HL-60 (cell line): ENCODE measurements at regions not wholly inside any gene's neighbourhood (a gene's known extent, or its start where the extent isn't known, plus 50 kb on each side); places are given as distances from the start of the nearest gene placed in this dataset.

Source experiments
- DNase-seq, 2 experiments: peaks; one replicate each; pipeline ENCODE4 v3.0.0-alpha.2; 2010 to 2020; ENCODE audit warnings: low read depth in 1 of 2, low spot score in 1 of 2
- H3K27ac ChIP-seq: fragments of 250-450 bp; sonication (Bioruptor Pico); replicated peaks from 2 replicates; pipeline ENCODE4 v1.5.1; 2020; ENCODE audit warnings: mild to moderate bottlenecking, moderate library complexity
- H3K27me3 ChIP-seq: fragments of 250-450 bp; sonication (Bioruptor Pico); 2 replicates; pipeline ENCODE4 v1.5.1; 2021; ENCODE audit warnings: mild to moderate bottlenecking, moderate library complexity; ENCODE audit not compliant: insufficient read depth, poor library complexity, severe bottlenecking
- H3K4me3 ChIP-seq: replicated peaks from 2 replicates; pipeline ENCODE4 v1.5.1; 2011; ENCODE audit warnings: mild to moderate bottlenecking, control low read depth, low read length; ENCODE audit not compliant: insufficient read depth
- CTCF ChIP-seq: IDR thresholded peaks from one replicate; pipeline ENCODE4 v1.5.1; 2011; ENCODE audit warnings: low read length, control low read depth, inconsistent platforms; ENCODE audit not compliant: insufficient read depth
- GABPA ChIP-seq: IDR thresholded peaks from 2 replicates; pipeline ENCODE4 v1.6.1; 2012; ENCODE audit warnings: low read depth
- POLR2AphosphoS5 ChIP-seq: IDR thresholded peaks from 2 replicates; pipeline ENCODE4 v1.6.1; 2012; ENCODE audit warnings: low read depth
- REST ChIP-seq: IDR thresholded peaks from 2 replicates; pipeline ENCODE4 v1.6.1; 2012; ENCODE audit warnings: low read depth; ENCODE audit not compliant: insufficient replicate concordance
- SPI1 ChIP-seq: IDR thresholded peaks from 2 replicates; pipeline ENCODE4 v1.6.1; 2012; ENCODE audit warnings: low read depth, mild to moderate bottlenecking, borderline replicate concordance

- no peak overlapping the region for H3K4me3 ChIP-seq
- DNase-seq = no peak
- H3K27ac ChIP-seq = no peak overlapping the region
- TF ChIP-seq GABPA (no peak), POLR2AphosphoS5 (no peak), CTCF (no peak), REST (no peak), SPI1 (no peak)
- H3K27me3 ChIP-seq = no peaks in the 10 kb centered on the region
Measured at GRCh38 chr16:86874141-86874540, 295.8 kb downstream of the FOXL1 start.

GRCh38 chr16:86876499-86876898 lies 298.1 kb downstream of the FOXL1 start:
- Histone ChIP-seq H3K27ac (no peak overlapping the region), H3K27me3 (no peaks in the 10 kb centered on the region), H3K4me3 (no peak overlapping the region)
- no peak for DNase-seq
- TF ChIP-seq GABPA (no peak), POLR2AphosphoS5 (no peak), CTCF (no peak), REST (no peak), SPI1 (no peak)

- Histone ChIP-seq H3K4me3 (no peak overlapping the region), H3K27me3 (no peaks in the 10 kb centered on the region), H3K27ac (no peak overlapping the region)
- TF ChIP-seq CTCF (no peak), GABPA (no peak), POLR2AphosphoS5 (no peak), REST (no peak), SPI1 (no peak)
- no peak for DNase-seq
Measured at GRCh38 chr16:86877108-86877507, 298.8 kb downstream of the FOXL1 start.
